ENCODE measurements at regions not wholly inside any gene's neighbourhood (a gene's known extent, or its start where the extent isn't known, plus 50 kb on each side); places are given as distances from the start of the nearest gene placed in this dataset.

DNA sequence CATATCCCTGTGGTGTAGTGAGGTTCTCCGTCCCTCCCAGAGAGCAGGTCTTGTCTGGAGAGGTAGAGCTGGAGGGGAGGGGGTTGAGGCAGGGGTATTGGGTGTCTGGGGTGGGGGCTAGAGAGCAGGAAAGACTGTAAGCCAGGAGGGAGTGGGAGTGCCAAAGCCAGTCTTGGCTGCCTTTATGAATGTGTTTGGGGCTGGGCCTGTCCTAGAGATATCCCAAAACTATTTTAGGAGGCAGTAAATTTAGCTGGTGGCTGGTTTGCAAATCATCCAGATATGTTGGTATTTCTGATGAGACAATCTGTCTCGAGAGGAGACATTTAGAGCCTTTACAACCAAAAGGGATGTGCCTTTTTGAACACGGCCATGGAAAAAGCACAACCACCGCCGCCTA lies 166.6 kb downstream of the TLE3 start:
- no peak for ATAC-seq (ENCODE audit: insufficient number of reproducible peaks, low FRiP score, low read depth)
- H3K36me3 ChIP-seq: no peaks in the 10 kb centered on the region
- H3K4me3 ChIP-seq: no peak overlapping the region
- H3K4me1 ChIP-seq (ENCODE audit: control insufficient read depth in 1 of 2, low read depth in 2 of 2): no peaks in the 10 kb centered on the region
- H3K27me3 ChIP-seq (replicated peaks; ENCODE audit: insufficient read depth): no peaks in the 10 kb centered on the region
- no peak overlapping the region for H3K27ac ChIP-seq
- no peaks in the 10 kb centered on the region for H3K9me3 ChIP-seq
- no peak for DNase-seq (ENCODE audit: low spot score)
- TF ChIP-seq, protein P1, sequence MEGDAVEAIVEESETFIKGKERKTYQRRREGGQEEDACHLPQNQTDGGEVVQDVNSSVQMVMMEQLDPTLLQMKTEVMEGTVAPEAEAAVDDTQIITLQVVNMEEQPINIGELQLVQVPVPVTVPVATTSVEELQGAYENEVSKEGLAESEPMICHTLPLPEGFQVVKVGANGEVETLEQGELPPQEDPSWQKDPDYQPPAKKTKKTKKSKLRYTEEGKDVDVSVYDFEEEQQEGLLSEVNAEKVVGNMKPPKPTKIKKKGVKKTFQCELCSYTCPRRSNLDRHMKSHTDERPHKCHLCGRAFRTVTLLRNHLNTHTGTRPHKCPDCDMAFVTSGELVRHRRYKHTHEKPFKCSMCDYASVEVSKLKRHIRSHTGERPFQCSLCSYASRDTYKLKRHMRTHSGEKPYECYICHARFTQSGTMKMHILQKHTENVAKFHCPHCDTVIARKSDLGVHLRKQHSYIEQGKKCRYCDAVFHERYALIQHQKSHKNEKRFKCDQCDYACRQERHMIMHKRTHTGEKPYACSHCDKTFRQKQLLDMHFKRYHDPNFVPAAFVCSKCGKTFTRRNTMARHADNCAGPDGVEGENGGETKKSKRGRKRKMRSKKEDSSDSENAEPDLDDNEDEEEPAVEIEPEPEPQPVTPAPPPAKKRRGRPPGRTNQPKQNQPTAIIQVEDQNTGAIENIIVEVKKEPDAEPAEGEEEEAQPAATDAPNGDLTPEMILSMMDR (IDR thresholded peaks at IDR 0.05): no peak

DNA sequence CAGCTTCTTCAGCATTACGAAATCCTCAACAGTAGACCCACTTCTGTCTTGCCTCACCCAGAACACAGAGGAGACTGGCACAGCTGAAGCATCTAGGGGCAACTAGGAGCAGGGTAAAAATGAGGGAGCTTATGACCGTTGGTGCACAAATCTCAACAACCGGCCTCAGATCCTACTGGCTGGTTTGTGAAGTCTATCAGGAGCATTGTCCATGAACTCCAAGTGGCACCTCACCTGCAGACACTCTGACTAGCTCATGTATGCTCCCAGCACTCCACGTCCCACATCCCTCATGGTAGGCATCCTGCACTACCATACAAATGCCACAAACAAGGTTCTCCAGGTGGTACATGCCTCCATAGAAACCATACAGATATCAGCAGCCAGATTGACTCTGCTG lies 163.1 kb downstream of the TLE3 start:
- DNase-seq (ENCODE audit: low spot score): no peak
- no peak overlapping the region for H3K27ac ChIP-seq
- H3K36me3 ChIP-seq: no peaks in the 10 kb centered on the region
- H3K27me3 ChIP-seq (replicated peaks; ENCODE audit: insufficient read depth): no peaks in the 10 kb centered on the region
- no peak overlapping the region for H3K4me3 ChIP-seq
- TF ChIP-seq, protein P1 (IDR thresholded peaks at IDR 0.05): no peak
- ATAC-seq (ENCODE audit: insufficient number of reproducible peaks, low FRiP score, low read depth): no peak
- no peaks in the 10 kb centered on the region for H3K4me1 ChIP-seq (ENCODE audit: control insufficient read depth in 1 of 2, low read depth in 2 of 2)
- H3K9me3 ChIP-seq: no peaks in the 10 kb centered on the region

DNA sequence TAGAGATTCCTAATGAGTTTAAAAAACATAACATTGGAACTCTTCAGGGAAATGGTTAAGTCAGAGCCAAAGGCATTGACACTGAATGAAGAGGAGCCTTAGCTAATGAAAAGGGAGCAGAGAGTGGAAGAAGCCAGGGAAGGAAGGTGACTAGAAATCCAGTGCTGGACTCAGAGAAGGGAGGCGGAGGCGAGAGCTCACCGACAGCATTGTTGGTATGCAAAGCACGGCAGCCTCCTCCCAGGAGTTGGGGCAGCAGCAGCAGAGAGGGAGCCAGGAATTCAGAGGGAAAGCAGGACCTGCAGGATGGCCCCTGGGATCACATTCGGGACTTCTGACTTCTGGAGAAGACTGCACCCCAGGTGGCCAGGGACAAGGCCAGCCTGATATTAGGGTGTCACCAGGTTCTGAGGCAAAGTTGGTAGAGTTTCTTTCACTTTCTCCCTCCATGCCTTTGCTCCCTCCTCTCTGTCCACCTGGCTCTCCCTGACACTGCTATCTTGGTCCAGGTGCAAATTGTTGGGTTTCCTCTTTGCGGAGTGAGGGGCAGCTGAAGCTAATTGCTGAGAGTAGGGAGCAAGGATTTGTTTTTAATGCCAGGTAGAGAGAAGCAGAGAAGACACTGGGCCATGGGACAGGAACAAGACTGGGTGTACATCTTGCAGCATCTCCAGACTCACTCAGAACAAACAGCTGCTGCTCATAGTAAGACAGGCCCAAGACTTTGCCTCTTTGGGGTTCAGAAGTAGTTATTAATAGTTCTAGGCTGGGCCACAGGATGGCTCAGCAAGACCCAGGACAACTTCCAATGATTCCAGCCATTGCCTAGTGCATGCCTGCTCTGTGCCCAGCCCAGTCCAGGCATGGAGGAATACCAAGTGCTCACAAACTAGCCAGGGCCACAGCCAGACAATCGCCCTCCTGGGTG lies 157.9 kb downstream of the TLE3 start:
- Histone ChIP-seq H3K9me3 (no peaks in the 10 kb centered on the region), H3K36me3 (no peaks in the 10 kb centered on the region), H3K27ac (no peak overlapping the region), H3K4me1 (ENCODE audit: control insufficient read depth in 1 of 2, low read depth in 2 of 2) (no peaks in the 10 kb centered on the region), H3K4me3 (no peak overlapping the region), H3K27me3 (replicated peaks; ENCODE audit: insufficient read depth) (no peaks in the 10 kb centered on the region)
- DNase-seq (ENCODE audit: low spot score): no peak
- TF ChIP-seq, protein P1 (IDR thresholded peaks at IDR 0.05): no peak
- ATAC-seq (ENCODE audit: insufficient number of reproducible peaks, low FRiP score, low read depth): no peak

DNA sequence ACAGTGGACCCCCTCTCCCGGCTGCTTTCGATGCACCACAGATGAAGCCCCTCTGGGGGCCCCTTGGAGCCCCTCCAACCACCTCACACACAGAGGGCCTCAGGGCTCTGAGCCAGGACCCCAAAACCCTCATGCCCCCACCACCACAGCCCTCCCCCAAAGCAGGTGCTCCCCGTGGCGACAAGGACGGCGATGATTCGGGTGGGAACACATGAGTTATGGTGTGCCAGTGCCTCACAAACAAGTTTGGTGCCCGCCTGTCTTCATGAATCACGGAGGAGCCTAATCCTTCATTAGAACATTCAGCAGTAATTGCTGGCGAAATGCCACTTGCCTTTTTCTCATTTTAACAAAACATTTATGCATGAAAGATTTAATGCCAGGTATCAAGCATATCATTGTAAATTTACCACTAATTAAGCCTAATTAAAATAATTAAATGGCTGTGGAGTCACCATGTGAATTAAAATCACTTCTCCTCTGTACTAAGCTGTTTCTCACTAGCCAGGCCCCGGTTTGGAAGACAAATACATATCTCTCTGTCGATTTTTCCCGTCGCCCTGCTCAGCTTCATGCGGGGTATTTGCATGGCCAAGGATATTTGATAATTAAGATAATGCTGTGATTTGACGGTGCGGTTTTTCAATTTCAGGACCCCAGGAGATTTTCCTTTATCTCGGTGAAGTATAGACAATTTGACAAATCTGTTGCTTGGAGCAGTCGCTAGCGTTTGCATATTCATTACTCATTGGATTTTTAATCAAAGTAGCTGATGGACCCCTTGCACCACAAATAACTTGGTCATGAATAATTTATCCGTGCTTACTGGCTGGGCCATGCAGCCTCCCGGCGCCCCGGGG lies 157.0 kb downstream of the TLE3 start:
- Histone ChIP-seq H3K4me3 (no peak overlapping the region), H3K4me1 (ENCODE audit: control insufficient read depth in 1 of 2, low read depth in 2 of 2) (no peaks in the 10 kb centered on the region), H3K36me3 (no peaks in the 10 kb centered on the region), H3K27me3 (replicated peaks; ENCODE audit: insufficient read depth) (no peaks in the 10 kb centered on the region), H3K9me3 (no peaks in the 10 kb centered on the region), H3K27ac (no peak overlapping the region)
- TF ChIP-seq, protein P1 (IDR thresholded peaks at IDR 0.05): no peak
- DNase-seq (ENCODE audit: low spot score) (no peak), ATAC-seq (ENCODE audit: insufficient number of reproducible peaks, low FRiP score, low read depth) (no peak)

DNA sequence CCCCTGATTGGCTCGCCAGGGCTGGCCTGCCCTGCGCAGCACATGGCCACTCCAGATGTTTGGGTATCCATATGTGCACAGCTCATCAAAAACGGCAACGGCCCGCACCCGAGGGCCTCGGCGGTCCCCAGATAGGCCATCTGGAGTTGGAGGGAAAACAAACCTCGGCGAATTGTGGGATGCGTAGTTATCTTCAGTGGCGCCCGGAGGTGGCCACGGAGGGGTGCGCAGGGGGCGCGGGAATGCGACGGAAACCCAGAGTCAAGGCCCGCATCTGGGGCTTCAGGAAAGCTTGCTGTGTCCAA lies 156.5 kb downstream of the TLE3 start:
- DNase-seq (ENCODE audit: low spot score) (no peak), ATAC-seq (ENCODE audit: insufficient number of reproducible peaks, low FRiP score, low read depth) (no peak)
- TF ChIP-seq, protein P1 (IDR thresholded peaks at IDR 0.05): no peak
- Histone ChIP-seq H3K27me3 (replicated peaks; ENCODE audit: insufficient read depth) (no peaks in the 10 kb centered on the region), H3K36me3 (no peaks in the 10 kb centered on the region), H3K27ac (no peak overlapping the region), H3K4me3 (no peak overlapping the region), H3K4me1 (ENCODE audit: control insufficient read depth in 1 of 2, low read depth in 2 of 2) (no peaks in the 10 kb centered on the region), H3K9me3 (no peaks in the 10 kb centered on the region)
